ENCODE measurements at regions not wholly inside any gene's neighbourhood (a gene's known extent, or its start where the extent isn't known, plus 50 kb on each side); places are given as distances from the start of the nearest gene placed in this dataset.
"Not testable (repeated sequence)": the region's sequence is repeated elsewhere in the genome, so short reads cannot be mapped to it uniquely, and the experiment has no call there.

DNA sequence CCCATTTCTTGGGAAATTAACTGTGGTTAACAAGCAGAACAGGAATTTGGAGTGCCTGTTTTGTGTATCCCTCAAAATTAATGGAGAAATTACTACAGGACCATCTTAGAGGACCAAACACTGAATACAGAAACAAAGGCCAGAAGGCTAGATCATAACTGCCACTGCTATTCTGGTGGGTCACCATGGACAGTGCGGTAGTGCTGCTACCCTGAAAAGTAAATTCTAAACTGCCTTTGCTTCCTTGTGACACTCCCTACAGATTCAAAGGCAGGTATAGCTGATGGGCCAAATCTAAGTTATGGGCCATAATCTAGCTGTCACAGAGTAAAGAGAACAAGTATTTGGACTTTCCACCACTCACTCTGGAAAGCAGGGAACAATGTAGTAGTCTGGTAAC lies 575.8 kb upstream of the ADGRB3 start:
- Histone ChIP-seq H3K36me3 (no peaks in the 10 kb centered on the region), H3K4me1 (no peaks in the 10 kb centered on the region), H3K9me3 (peaks cover 0 to 3% of the 10 kb centered on the region in 2 donors), H3K4me3 (no peak overlapping the region), H3K27ac (no peak overlapping the region), H3K27me3 (no peaks in the 10 kb centered on the region)
- 100% methylated on average over 1 of the region's 1 CpG; no CpG with 5 or more reads in 1 of the 2 donors for WGBS, 2 donors (ENCODE audit: low coverage in 1 of 2)
- no peak for DNase-seq
- in situ Hi-C loops (cut with MboI; ENCODE audit: low pct_ligation_motif_present in 1 of 4, low pct_unique_long_range_greater_than_20kb in 1 of 4, low sequenced_read_pairs in 3 of 4), result no loop called here
- TF ChIP-seq CTCF (IDR thresholded peaks at IDR 0.05) (no peak), POLR2AphosphoS5 (IDR thresholded peaks at IDR 0.05) (no peak), POLR2A (IDR thresholded peaks at IDR 0.05) (no peak), EP300 (IDR thresholded peaks at IDR 0.05; ENCODE audit: low read depth) (no peak)
- intact Hi-C loops (cut with DNase I; ENCODE audit: low total_unique reads), result no loop called here

DNA sequence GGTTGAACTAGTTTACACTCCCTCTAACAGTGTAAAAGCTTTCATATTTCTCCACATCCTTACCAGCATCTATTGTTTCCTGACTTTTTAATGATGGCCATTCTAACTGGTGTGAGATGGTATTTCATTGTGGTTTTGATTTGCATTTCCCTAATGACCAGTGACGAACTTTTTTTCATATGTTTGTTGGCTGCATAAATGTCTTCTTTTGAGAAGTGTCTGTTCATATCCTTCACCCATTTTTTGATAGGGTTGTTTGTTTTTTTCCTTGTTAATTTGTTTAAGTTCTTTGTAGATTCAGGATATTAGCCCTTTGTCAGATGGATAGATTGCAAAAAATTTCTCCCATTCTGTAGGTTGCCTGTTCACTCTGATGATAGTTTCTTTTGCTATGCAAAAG lies 578.5 kb upstream of the ADGRB3 start:
- not testable (repeated sequence) for H3K9me3 ChIP-seq

DNA sequence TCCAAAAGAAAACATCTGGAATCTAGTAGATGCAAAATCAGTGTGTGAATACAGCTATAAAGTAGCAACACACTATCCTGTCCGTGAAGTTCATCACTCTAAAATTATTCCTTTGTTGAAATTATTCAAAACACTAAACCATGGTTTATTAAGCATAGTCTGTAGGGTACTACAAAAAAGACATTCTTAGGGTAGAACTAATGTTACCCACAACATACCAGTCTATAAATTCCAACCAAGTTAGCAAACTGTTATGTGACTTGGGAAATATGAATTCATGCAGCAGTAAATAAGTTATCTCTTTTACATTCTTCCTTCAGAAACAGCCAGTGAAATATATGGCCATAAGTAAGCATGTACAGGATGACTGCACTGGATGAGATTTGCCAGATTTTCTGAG lies 580.3 kb upstream of the ADGRB3 start:
- no peak for DNase-seq
- H3K4me1 ChIP-seq, result no peaks in the 10 kb centered on the region
- H3K27me3 ChIP-seq, result no peaks in the 10 kb centered on the region
- peaks cover 0 to 3% of the 10 kb centered on the region in 2 donors for H3K9me3 ChIP-seq
- intact Hi-C loops (cut with DNase I; ENCODE audit: low total_unique reads), result no loop called here
- H3K4me3 ChIP-seq, result no peak overlapping the region
- TF ChIP-seq EP300 (IDR thresholded peaks at IDR 0.05; ENCODE audit: low read depth) (no peak), CTCF (IDR thresholded peaks at IDR 0.05) (no peak), POLR2AphosphoS5 (IDR thresholded peaks at IDR 0.05) (no peak), POLR2A (IDR thresholded peaks at IDR 0.05) (no peak)
- no peak overlapping the region for H3K27ac ChIP-seq
- in situ Hi-C loops (cut with MboI; ENCODE audit: low pct_ligation_motif_present in 1 of 4, low pct_unique_long_range_greater_than_20kb in 1 of 4, low sequenced_read_pairs in 3 of 4), result no loop called here
- H3K36me3 ChIP-seq, result no peaks in the 10 kb centered on the region
- WGBS, 2 donors (ENCODE audit: low coverage in 1 of 2), result 44 to 57% methylated on average over 1 of the region's 1 CpG

More for the DNA sequence above, 578.5 kb upstream of the ADGRB3 start:
- H3K4me1 ChIP-seq; H3K27me3 ChIP-seq; H3K36me3 ChIP-seq; H3K4me3 ChIP-seq; DNase-seq; H3K27ac ChIP-seq; in situ Hi-C loops (cut with MboI; ENCODE audit: low pct_ligation_motif_present in 1 of 4, low pct_unique_long_range_greater_than_20kb in 1 of 4, low sequenced_read_pairs in 3 of 4); intact Hi-C loops (cut with DNase I; ENCODE audit: low total_unique reads): not testable (repeated sequence)
- WGBS, 2 donors (ENCODE audit: low coverage in 1 of 2), result 57 to 82% methylated on average over 1 of the region's 1 CpG

GRCh38 chr6:68053805-68054373 lies 581.2 kb upstream of the ADGRB3 start:
- 65 to 80% methylated on average over 4 of the region's 4 CpGs for WGBS, 2 donors (ENCODE audit: low coverage in 1 of 2)
- Histone ChIP-seq H3K9me3 (peaks cover 0 to 3% of the 10 kb centered on the region in 2 donors), H3K4me1 (no peaks in the 10 kb centered on the region), H3K27me3 (no peaks in the 10 kb centered on the region), H3K27ac (no peak overlapping the region), H3K36me3 (no peaks in the 10 kb centered on the region), H3K4me3 (no peak overlapping the region)
- no peak for DNase-seq
- in situ Hi-C loops (cut with MboI; ENCODE audit: low pct_ligation_motif_present in 1 of 4, low pct_unique_long_range_greater_than_20kb in 1 of 4, low sequenced_read_pairs in 3 of 4) (no loop called here), intact Hi-C loops (cut with DNase I; ENCODE audit: low total_unique reads) (no loop called here)
- no peak for TF ChIP-seq POLR2AphosphoS5 (IDR thresholded peaks at IDR 0.05)
- TF ChIP-seq EP300 (IDR thresholded peaks at IDR 0.05; ENCODE audit: low read depth), result no peak
- no peak for TF ChIP-seq POLR2A (IDR thresholded peaks at IDR 0.05)
- no peak for TF ChIP-seq CTCF (IDR thresholded peaks at IDR 0.05)

GRCh38 chr6:68052234-68052633 lies 582.8 kb upstream of the ADGRB3 start:
- Histone ChIP-seq H3K4me3 (no peak overlapping the region), H3K27ac (no peak overlapping the region), H3K36me3 (no peaks in the 10 kb centered on the region), H3K9me3 (peaks cover 0 to 3% of the 10 kb centered on the region in 2 donors), H3K4me1 (no peaks in the 10 kb centered on the region), H3K27me3 (no peaks in the 10 kb centered on the region)
- in situ Hi-C loops (cut with MboI; ENCODE audit: low pct_ligation_motif_present in 1 of 4, low pct_unique_long_range_greater_than_20kb in 1 of 4, low sequenced_read_pairs in 3 of 4) (no loop called here), intact Hi-C loops (cut with DNase I; ENCODE audit: low total_unique reads) (no loop called here)
- DNase-seq, result no peak
- TF ChIP-seq POLR2A (IDR thresholded peaks at IDR 0.05) (no peak), EP300 (IDR thresholded peaks at IDR 0.05; ENCODE audit: low read depth) (no peak), CTCF (IDR thresholded peaks at IDR 0.05) (no peak), POLR2AphosphoS5 (IDR thresholded peaks at IDR 0.05) (no peak)
